OCI-LY7 (cell line): ENCODE measurements at regions not wholly inside any gene's neighbourhood (a gene's known extent, or its start where the extent isn't known, plus 50 kb on each side); places are given as distances from the start of the nearest gene placed in this dataset.

ENCODE experiments used
- BruUV-seq: library from RNA; stranded (reverse); fragments of 400-500 nt; replicated peaks from 2 replicates; lab custom pipeline; 2021; lab: Mats Ljungman, UMichigan
- CTCF ChIA-PET: fragments of 300-600 bp; sonication (Branson Sonifier 250); formaldehyde crosslinking; loops from one replicate; lab custom pipeline; 2022; ENCODE audit warnings: antibody characterized with exemption; ENCODE audit not compliant: unreplicated experiment; lab: Charles Lee
- POLR2A ChIA-PET: fragments of 300-600 bp; sonication (Branson Sonifier 250); formaldehyde crosslinking; loops from one replicate; lab custom pipeline; 2022; ENCODE audit warnings: antibody characterized with exemption; lab: Charles Lee
- DNase-seq: peaks from one replicate; pipeline ENCODE4 v3.0.0-alpha.2; 2015; ENCODE audit warnings: low spot score
- H2AFZ ChIP-seq: fragments of 200-600 bp; sonication (generic), shearing (Covaris generic); 2 replicates; pipeline ENCODE4 v1.6.1; 2014; ENCODE audit warnings: mild to moderate bottlenecking, antibody characterized with exemption, low read length, moderate library complexity
- H3K27ac ChIP-seq: fragments of 200-600 bp; sonication (generic); 2 replicates; pipeline ENCODE4 v1.5.1; 2014; ENCODE audit warnings: mixed run types, low read depth, mild to moderate bottlenecking, moderate library complexity, low read length, inconsistent platforms; ENCODE audit not compliant: poor library complexity, severe bottlenecking
- H3K36me3 ChIP-seq: fragments of 200-600 bp; sonication (generic); 2 replicates; pipeline ENCODE4 v1.6.1; 2014; ENCODE audit warnings: mild to moderate bottlenecking, antibody characterized with exemption, low read length, moderate library complexity, mixed read lengths; ENCODE audit not compliant: insufficient read depth
- H3K4me1 ChIP-seq: fragments of 200-600 bp; sonication (generic); 2 replicates; pipeline ENCODE4 v1.5.1; 2014; ENCODE audit warnings: mild to moderate bottlenecking, low read length; ENCODE audit not compliant: insufficient read depth, poor library complexity, severe bottlenecking
- H3K4me2 ChIP-seq: fragments of 200-600 bp; sonication (generic); 2 replicates; pipeline ENCODE4 v1.6.1; 2014; ENCODE audit warnings: mild to moderate bottlenecking, low read length
- H3K4me3 ChIP-seq: fragments of 200-600 bp; sonication (generic); 2 replicates; pipeline ENCODE4 v1.5.1; 2014; ENCODE audit warnings: mild to moderate bottlenecking, low read depth, low read length; ENCODE audit not compliant: poor library complexity, severe bottlenecking
- H3K79me2 ChIP-seq: fragments of 200-600 bp; sonication (generic); 2 replicates; pipeline ENCODE4 v1.6.1; 2016; ENCODE audit warnings: low read depth, mild to moderate bottlenecking, low read length, moderate library complexity, mixed read lengths; ENCODE audit not compliant: insufficient read depth
- H3K9me2 ChIP-seq: fragments of 200-600 bp; sonication (generic); 2 replicates; pipeline ENCODE4 v1.6.1; 2016; ENCODE audit warnings: mild to moderate bottlenecking, low read length, mixed read lengths; ENCODE audit not compliant: insufficient read depth
- H3K9me3 ChIP-seq: fragments of 200-600 bp; sonication (generic); 2 replicates; pipeline ENCODE4 v1.6.1; 2014; ENCODE audit warnings: mild to moderate bottlenecking, mixed run types, low read length, mixed read lengths
- H4K20me1 ChIP-seq: fragments of 200-600 bp; sonication (generic); 2 replicates; pipeline ENCODE4 v1.6.1; 2014; ENCODE audit warnings: mild to moderate bottlenecking, antibody characterized with exemption, low read length, moderate library complexity, mixed read lengths; ENCODE audit not compliant: insufficient read depth
- EZH2phosphoT487 ChIP-seq: fragments of 200-600 bp; sonication (generic); IDR thresholded peaks from 2 replicates; pipeline ENCODE4 v1.6.1; 2018; ENCODE audit warnings: low read depth, borderline replicate concordance, mild to moderate bottlenecking, mixed run types, antibody characterized with exemption, low read length, moderate library complexity, mixed read lengths
- intact Hi-C: fragments of 100-400 bp; cut with micrococcal nuclease; formaldehyde crosslinking; loops from one replicate; pipeline ENCODE4 v1.10.0; 2022; ENCODE audit not compliant: unreplicated experiment
- TF ChIP-seq, protein P1 (sequence below): fragments of 200-600 bp; sonication (generic); conservative IDR thresholded peaks from 2 replicates; pipeline ENCODE4 v1.5.1; 2014; ENCODE audit warnings: mild to moderate bottlenecking, antibody characterized with exemption, low read length, moderate library complexity, mixed read lengths

DNA sequence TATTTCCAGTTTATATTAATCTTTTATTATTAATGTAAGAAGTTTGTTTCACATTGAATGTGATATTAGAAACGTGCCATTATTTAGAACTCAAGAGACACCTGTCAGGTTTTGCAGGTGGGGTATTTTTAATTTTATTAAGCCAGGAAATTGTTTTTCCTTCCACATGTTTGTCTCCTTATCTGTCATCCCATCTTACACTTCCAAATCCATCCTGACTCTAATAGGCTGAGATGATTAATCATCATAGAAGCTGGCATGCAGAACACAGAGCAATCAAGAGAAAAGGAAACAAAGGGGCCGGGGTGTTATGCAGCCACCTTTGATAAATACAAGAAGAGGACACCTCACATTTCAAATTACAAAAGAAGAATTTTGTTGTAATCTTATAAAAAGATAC is 506.5 kb downstream of the ISL1 start:
- intact Hi-C loops = no loop called here

DNA sequence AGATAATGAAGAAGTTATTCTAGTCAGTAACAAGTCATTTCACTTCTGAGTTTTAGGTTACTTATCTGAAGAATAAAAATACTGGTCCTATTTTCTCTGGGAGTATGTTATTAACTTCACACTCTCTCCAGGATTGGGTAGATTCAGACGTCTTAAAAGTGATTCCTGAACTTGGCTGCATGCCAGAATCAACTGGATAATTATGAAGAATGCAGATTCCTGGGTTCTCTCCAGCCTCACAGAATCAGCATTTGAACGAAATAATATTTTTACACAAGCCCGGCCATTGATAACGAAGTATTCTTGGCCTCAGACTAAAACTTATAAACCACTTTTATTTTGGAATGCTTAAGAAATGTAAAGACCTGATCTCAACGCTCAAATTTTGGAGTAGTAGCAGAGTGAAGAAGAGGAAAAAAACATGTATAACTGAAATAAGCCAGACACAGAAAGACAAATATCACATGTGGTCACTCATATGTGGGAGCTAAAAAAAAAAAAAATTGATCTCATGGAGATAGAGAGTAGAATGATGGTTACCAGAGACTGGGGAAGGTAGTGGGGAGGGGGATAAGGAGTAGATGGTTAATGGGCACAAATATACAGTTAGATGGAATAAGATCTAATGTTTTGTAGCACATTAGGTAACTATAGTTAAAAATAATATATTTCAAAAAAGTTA is 507.3 kb downstream of the ISL1 start:
- Histone ChIP-seq H3K4me1 (no peaks in the 10 kb centered on the region), H2AFZ (no peak overlapping the region), H3K79me2 (no peaks in the 10 kb centered on the region), H3K27ac (no peak overlapping the region), H3K36me3 (no peaks in the 10 kb centered on the region), H4K20me1 (no peaks in the 10 kb centered on the region), H3K4me2 (no peak overlapping the region), H3K9me3 (no peaks in the 10 kb centered on the region), H3K9me2 (no peaks in the 10 kb centered on the region), H3K4me3 (no peak overlapping the region)
- CTCF ChIA-PET = no interaction called here
- POLR2A ChIA-PET = no interaction called here
- intact Hi-C loops = no loop called here
- BruUV-seq = no TSS peak
- DNase-seq = no peak
- TF ChIP-seq, protein P1, sequence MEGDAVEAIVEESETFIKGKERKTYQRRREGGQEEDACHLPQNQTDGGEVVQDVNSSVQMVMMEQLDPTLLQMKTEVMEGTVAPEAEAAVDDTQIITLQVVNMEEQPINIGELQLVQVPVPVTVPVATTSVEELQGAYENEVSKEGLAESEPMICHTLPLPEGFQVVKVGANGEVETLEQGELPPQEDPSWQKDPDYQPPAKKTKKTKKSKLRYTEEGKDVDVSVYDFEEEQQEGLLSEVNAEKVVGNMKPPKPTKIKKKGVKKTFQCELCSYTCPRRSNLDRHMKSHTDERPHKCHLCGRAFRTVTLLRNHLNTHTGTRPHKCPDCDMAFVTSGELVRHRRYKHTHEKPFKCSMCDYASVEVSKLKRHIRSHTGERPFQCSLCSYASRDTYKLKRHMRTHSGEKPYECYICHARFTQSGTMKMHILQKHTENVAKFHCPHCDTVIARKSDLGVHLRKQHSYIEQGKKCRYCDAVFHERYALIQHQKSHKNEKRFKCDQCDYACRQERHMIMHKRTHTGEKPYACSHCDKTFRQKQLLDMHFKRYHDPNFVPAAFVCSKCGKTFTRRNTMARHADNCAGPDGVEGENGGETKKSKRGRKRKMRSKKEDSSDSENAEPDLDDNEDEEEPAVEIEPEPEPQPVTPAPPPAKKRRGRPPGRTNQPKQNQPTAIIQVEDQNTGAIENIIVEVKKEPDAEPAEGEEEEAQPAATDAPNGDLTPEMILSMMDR = no peak
- TF ChIP-seq EZH2phosphoT487 = no peak

More for the DNA sequence above, 506.5 kb downstream of the ISL1 start:
- DNase-seq = no peak
- BruUV-seq = no TSS peak
- H4K20me1 ChIP-seq = no peaks in the 10 kb centered on the region
- no peaks in the 10 kb centered on the region for H3K9me2 ChIP-seq
- H3K9me3 ChIP-seq = no peaks in the 10 kb centered on the region
- ChIA-PET CTCF (no interaction called here), POLR2A (no interaction called here)
- no peak overlapping the region for H3K27ac ChIP-seq
- H3K4me2 ChIP-seq = no peak overlapping the region
- no peak overlapping the region for H3K4me3 ChIP-seq
- H2AFZ ChIP-seq = no peak overlapping the region
- no peaks in the 10 kb centered on the region for H3K36me3 ChIP-seq
- no peaks in the 10 kb centered on the region for H3K4me1 ChIP-seq
- H3K79me2 ChIP-seq = no peaks in the 10 kb centered on the region
- TF ChIP-seq, protein P1 = no peak

- Histone ChIP-seq H3K9me3 (no peaks in the 10 kb centered on the region), H4K20me1 (no peaks in the 10 kb centered on the region), H3K9me2 (no peaks in the 10 kb centered on the region), H3K79me2 (no peaks in the 10 kb centered on the region), H3K27ac (no peak overlapping the region), H3K4me1 (no peaks in the 10 kb centered on the region), H2AFZ (no peak overlapping the region), H3K4me3 (no peak overlapping the region), H3K36me3 (no peaks in the 10 kb centered on the region), H3K4me2 (no peak overlapping the region)
- BruUV-seq = no TSS peak
- intact Hi-C loops = no loop called here
- DNase-seq = no peak
- ChIA-PET CTCF (no interaction called here), POLR2A (interaction anchor here (1.0 kb wide), 1 partner anchor 12 kb away, joined by 3 read pairs; no protein-coding TSS in a partner anchor)
- TF ChIP-seq, protein P1 = no peak
- no peak for TF ChIP-seq EZH2phosphoT487
Measured at GRCh38 chr5:51892680-51893079, 509.4 kb downstream of the ISL1 start.
